ENCODE measurements at regions not wholly inside any gene's neighbourhood (a gene's known extent, or its start where the extent isn't known, plus 50 kb on each side); places are given as distances from the start of the nearest gene placed in this dataset.
"Not testable (repeated sequence)": the region's sequence is repeated elsewhere in the genome, so short reads cannot be mapped to it uniquely, and the experiment has no call there.

- no peak for DNase-seq
Measured at GRCh38 chr1:74818241-74818640, 85.3 kb downstream of the TYW3 start.

- no peak for DNase-seq
Measured at GRCh38 chr1:74818661-74819456, 85.9 kb downstream of the TYW3 start.

- DNase-seq, result no peak
Measured at GRCh38 chr1:74822851-74823401, 90.0 kb downstream of the TYW3 start.

- DNase-seq, result no peak
Measured at GRCh38 chr1:74824497-74825107, 91.7 kb downstream of the TYW3 start.

GRCh38 chr1:74830766-74831165 is 97.8 kb downstream of the TYW3 start:
- no peak for DNase-seq

- DNase-seq, result no peak
Measured at GRCh38 chr1:74834261-74834660, 101.3 kb downstream of the TYW3 start.

GRCh38 chr1:74835051-74835450 is 102.1 kb downstream of the TYW3 start:
- no peak for DNase-seq

GRCh38 chr1:74842726-74843125 is 109.8 kb downstream of the TYW3 start:
- no peak for DNase-seq

GRCh38 chr1:74847715-74848114 is 114.8 kb downstream of the TYW3 start:
- no peak for DNase-seq

GRCh38 chr1:74853756-74854155 is 120.8 kb downstream of the TYW3 start:
- DNase-seq, result no peak

GRCh38 chr1:74856174-74856573 is 123.2 kb downstream of the TYW3 start:
- no peak for DNase-seq

- no peak for DNase-seq
Measured at GRCh38 chr1:74857676-74858075, 124.7 kb downstream of the TYW3 start.

GRCh38 chr1:74858136-74858535 is 125.2 kb downstream of the TYW3 start:
- DNase-seq, result no peak

- no peak for DNase-seq
Measured at GRCh38 chr1:74861867-74862266, 128.9 kb downstream of the TYW3 start.

- DNase-seq, result no peak
Measured at GRCh38 chr1:74869702-74870101, 136.8 kb downstream of the TYW3 start.

GRCh38 chr1:74877366-74877765 is 144.4 kb downstream of the TYW3 start:
- DNase-seq, result not testable (repeated sequence)

GRCh38 chr1:74895411-74895810 is 162.5 kb downstream of the TYW3 start:
- no peak for DNase-seq

- no peak for DNase-seq
Measured at GRCh38 chr1:74908131-74908530, 175.2 kb downstream of the TYW3 start.

GRCh38 chr1:74908797-74909196 is 175.8 kb downstream of the TYW3 start:
- no peak for DNase-seq

GRCh38 chr1:74913978-74914377 is 181.0 kb downstream of the TYW3 start:
- DNase-seq, result no peak

GRCh38 chr1:74933500-74933899 is 200.5 kb downstream of the TYW3 start:
- no peak for DNase-seq

- no peak for DNase-seq
Measured at GRCh38 chr1:74935446-74935845, 198.7 kb upstream of the LHX8 start.

- DNase-seq, result peak; percentile 90
Measured at GRCh38 chr1:74937176-74937575, 197.0 kb upstream of the LHX8 start.

- no peak for DNase-seq
Measured at GRCh38 chr1:74943046-74943445, 191.1 kb upstream of the LHX8 start.
